HT1080 (cell line): ENCODE measurements at regions not wholly inside any gene's neighbourhood (a gene's known extent, or its start where the extent isn't known, plus 50 kb on each side); places are given as distances from the start of the nearest gene placed in this dataset.
"Not testable (repeated sequence)": the region's sequence is repeated elsewhere in the genome, so short reads cannot be mapped to it uniquely, and the experiment has no call there.

ENCODE experiments used
- DNase-seq: peaks from one replicate; pipeline ENCODE4 v3.0.0-alpha.2; 2015; ENCODE audit warnings: low read depth

DNA sequence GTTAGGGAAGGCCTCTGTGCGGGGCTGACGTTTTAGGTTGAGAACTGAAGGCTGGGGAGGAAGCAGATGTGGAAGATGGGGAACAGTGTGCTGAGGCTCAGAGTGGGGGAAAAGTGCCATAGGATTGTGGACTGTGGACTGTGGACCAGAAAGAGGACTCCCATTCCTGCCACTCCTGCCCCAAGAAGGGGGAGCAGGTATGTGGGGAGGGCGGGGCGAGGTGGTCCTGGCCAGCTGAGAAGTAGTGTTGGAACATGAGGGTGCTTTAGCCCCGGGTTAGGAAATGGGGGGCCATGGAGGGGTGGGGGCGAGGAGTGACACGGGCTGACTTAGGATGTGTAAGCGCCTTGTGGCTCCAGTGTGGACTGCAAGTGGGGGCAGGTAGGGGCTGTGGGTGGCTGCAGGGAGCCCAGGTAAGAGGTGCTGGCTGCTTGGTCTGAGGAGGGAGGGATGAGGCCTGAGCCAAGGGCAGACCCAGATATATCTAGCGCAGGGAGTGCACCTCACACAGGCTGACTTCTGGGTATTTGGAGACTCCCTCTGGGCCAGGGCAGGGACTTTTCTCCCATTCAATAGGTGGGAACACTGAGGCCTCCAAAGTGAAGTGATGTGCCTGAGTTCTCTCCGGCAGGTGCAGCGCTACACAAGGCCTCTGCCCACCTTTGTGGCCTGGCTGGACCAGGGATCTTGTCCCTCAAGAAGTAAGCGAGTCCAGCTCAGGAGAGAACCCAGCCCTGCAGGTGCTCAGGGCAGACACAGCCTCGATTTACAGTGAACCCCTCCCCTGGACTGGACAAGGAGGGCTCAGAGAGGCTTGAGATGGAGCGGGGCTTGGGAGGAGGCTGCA, 76.6 kb upstream of the TOX2 start:
- DNase-seq, result no peak

DNA sequence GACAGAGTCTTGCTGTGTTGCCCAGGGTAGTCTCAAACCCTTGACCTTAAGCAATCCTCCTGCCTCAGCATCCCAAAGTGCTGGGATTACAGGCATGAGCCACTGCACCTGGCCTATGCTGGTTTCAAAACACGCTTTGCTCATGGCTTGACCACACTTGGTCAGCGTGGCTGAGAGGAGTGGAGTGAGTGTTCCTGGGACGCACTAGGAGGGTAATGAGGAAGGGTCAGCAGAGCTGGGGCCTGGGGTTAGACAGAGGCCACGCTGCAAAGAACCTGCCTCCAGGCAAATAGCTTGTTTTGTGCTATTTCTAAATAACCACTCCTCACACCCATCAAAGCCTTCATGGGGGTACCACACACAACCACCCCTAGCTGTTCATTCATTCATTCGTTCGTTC, 77.9 kb upstream of the TOX2 start:
- DNase-seq, result no peak

DNA sequence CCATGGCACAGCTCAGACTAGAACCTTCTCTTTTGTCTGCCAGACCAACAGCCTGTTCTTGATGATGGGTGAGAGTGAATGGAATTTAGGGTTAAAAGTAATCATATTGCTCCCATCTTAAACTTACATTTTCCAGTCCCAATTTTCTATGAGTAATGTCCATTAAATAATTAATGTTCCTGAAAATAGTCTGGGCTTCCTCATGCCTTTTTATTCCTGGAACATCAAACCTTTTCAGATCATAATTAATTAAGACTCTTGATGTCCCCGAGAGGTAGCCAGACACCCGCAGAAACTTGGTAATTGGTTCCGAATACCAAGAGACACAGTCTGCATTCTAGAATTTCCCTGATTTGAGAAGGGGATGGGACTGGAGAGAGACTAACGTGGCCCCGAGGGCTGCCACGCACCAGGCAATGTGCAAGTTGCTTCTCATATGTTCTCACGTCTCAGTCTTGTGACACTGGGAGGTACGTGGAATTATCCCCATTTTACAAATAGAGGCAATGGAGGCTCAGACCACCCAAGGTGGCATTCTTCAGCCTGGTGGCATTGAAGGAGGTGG, 78.6 kb upstream of the TOX2 start:
- DNase-seq, result no peak

DNA sequence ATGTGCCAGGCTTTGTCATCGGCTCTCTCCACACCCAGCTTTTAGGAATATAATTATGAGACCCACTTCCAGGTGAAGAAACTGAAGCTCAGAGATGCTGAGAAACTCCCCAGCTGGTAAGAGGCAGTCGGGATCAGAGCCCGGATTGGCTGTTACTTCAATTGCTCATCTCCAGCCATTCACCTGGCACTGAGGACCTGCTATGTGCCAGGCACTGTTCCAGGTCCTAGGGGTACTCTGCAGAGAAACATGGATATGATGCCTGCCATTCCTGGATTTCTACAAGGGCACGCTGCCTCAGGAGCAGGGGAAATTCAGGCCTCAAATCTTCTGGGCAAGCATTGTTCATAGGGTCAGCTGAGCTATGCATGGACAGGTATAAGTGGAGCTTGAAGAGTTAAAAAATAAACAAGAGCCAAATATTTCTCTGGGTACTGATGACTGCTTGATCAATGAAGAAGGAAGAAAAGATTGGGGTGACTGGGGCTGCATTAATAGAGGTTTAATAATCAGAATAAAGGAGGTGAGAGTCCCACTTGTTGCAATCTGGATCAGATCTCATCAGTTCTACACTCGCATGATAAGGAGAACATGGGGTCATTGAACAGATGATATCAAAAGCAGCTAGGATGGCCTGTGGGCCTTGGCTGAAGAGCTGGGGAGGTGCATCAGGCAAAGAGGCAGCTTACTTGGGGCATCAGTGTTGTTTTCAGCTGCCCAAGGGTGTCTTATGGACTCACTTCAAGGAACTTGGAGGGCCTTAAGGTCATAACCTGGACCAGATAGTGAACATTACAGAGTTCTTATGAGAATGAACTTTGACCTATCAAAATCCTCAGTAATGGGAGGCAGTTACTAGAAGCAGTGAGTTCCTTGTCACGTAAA, 80.9 kb upstream of the TOX2 start:
- no peak for DNase-seq

DNA sequence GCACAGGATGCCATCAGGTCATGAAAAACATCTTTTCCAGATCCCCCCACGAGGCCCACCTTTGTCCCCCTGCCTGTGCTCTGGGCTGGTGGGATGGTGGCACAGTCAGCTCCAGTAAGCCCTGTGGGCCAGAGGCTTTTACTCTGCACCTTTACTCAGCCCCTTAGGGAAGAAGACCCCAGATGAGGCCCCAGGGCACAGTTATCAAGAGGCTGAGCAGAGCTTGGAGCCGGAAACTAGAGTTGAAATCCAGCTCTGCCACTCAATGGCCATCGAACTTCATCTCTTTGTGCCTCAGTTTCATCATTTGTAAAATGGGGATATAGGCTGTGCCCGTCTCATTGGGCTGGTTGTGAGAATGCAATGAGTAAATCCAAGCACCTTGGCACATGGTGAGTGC, 81.7 kb upstream of the TOX2 start:
- no peak for DNase-seq

DNA sequence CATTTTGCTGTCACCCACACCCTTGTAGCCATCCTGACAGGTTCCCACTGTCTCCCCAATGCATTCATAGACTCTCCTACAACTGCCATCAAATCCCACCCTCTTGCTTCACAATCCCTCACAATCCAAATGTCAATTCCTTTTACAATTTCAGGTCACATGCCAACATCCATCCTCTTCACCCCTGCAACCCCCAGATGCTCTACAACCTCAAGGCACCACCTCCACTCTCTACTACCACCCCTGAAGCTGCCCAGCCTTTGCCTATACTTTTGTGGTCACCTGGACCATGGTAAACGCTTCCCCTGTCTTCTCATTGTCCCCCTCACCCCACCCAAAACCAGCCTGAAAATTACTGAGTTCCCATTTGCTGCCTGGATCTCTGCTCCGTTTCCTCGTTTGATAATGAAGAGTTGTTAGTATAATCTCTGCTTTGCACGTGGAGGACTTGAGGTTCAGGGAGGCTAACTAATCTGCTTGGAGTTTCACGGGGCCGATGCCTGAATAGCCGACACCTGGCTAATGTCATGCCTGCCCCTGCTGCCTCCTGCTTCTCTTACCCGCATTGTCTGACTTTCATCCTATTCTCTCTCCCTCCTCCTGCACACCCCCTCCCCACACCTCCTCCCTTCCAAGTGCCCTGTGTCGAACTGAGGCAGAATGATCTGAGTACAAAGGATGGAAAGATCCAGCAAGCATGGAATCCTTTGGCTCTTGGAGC, 82.4 kb upstream of the TOX2 start:
- DNase-seq, result no peak

DNA sequence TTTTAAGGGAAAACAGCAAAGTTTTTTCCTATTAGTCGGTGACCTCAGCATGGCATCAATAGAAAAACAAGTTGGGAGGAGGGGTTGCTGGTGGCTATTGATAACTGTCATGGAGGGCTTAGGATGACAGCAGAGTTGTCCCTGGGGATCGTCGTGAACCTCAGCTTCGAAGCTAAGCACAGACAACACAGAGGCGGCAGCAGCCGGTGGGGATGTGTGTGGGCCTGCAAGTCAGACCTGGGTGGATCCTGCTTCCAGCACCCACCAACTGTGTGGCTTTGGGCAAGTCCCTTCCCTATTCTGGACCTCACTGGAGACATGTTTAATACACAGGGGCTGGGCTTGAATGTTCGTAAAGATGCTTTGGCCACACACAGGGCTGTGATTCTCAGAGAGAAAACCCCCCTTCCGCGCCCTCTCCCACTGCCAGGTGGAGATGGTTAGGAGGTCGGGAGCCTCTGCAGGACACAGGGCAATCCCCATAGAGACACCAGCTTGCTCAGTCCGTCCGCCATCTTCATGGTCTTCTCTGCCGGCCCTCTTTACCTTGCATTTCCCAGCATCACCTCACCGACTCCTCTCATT, 83.1 kb upstream of the TOX2 start:
- no peak for DNase-seq

DNA sequence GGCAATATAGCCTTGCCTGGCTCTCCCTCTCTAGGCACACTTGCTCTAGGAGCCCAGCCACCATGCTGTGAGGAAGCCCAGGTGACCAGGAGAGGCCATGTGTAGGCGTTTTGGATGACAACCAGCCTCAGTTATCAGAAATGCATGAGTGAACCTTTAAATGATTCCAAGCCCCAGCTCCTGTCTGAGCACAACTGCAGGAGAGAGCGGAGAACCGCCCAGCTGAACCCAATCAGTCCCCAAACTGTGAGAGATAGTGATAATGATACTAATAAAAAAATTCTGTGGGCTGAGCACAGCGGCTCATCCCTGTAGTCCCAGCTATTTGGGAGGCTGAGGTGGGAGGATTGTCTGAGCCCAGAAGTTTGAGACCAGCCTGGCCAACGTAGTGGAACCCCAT, 83.8 kb upstream of the TOX2 start:
- no peak for DNase-seq

DNA sequence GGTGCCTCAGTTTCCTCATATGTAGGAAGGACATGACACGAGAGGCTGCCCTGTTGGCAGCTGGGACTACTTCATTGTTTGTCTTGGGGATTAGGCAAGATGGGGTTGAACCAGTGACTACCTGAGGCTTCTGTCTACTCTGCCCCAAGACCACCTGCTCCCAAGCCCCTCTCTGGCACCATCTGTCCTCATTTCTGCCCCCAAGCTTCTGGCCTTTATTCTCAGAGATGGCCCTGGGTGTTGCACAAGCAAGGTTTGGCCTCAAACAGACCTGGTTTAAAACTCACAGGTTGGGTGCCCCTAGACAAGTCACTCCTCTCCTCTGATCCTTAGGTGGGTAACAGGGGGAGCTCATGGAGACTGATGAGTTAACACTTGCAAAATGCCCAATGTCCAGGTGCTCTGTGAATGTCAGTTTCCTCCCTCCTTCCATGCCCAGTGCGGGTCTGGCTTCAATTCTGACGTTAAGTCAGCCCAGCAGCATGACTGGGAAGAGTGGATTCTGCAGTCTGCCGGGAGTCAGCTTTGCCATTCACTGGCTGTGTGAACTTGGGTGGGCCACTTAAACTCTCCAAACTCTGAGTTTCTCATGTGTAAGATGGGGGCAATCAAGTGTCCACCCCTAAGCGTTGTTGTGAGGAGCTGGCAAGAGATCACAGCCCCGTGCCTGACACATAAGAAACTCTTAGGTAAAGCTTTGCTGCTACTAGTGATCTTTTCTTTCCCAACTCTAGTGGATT, 84.5 kb upstream of the TOX2 start:
- DNase-seq, result no peak

DNA sequence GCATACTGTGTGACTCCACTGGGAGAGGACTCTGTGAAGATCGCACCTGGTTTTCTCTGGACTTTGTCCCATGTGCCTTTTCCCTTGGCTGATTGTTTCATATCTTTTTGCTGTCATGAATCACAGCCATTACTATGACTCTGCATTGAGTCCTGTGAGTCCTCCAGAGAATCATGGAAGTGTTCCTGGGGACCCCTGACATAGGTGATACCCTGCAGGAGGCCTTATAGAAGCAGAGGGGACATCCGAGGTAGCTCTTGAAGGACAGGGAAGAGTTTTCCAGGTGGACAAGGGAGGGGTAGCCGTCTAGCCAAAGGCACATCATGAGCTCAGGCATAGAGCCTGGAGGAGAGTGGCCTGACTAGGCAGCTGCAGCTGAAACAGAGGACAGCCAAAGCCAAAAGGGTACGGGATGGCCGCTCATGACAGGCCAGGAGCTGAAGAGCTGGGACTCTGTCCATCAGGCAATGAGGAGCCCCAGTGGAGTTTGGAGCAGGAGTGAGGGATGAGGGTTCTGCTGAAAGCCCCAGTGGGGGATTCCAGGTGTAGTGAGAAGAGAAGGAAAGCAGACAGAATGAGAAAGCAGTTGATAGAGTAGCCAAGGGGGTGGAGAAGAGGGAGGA, 86.6 kb upstream of the TOX2 start:
- DNase-seq, result no peak

DNA sequence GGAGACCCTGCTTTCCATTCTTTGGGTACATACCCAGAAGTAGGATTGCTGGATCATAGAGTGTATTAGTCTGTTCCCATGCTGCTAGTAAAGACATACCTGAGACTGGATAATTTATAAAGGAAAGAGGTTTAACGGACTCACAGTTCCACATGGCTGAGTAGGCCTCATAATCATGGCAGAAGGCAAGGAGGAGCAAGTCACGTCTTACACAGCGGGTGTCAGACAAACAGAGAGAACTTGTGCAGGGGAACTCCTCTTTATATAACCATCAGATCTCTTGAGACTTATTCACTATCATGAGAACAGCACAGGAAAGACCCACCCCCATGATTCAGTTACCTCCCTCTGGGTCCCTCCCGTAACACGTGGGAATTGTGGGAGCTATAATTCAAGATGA, 87.7 kb upstream of the TOX2 start:
- DNase-seq, result not testable (repeated sequence)

DNA sequence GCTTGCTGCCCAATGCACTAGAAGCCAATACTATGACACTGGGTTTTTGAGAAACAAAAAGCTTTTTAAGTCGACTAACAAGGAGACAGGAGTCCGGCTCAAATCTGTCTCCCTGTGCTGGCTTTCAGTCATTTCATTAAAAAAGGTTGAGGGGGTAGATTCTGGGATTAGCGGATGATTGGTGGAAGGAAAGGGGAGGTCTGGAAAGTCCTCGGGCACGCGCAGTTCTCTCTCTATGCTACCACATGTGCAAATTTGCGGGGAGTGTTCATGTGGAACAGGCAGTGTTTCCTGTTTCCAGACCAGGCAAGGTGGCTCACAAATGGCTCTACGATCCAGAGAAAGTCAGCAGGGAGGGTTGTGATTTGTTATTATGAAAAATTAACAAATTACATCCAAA, 89.1 kb upstream of the TOX2 start:
- DNase-seq, result no peak

DNA sequence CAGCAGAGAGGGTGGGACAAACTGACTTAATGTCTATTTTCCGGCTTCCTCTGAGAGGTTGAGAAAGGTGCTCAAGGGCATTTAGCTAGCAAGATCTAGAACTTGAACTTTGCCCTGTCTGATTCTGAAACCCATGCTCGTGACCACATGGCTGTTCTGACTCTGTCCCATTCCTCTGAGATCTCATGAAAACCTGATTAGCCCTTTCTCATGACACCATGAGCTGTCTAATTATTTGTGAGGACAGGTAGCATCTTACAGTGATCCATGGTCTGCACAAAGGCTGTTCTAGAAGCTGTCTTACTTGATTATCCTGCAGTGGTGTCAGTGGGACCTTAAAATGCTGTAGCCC, 89.6 kb upstream of the TOX2 start:
- no peak for DNase-seq

DNA sequence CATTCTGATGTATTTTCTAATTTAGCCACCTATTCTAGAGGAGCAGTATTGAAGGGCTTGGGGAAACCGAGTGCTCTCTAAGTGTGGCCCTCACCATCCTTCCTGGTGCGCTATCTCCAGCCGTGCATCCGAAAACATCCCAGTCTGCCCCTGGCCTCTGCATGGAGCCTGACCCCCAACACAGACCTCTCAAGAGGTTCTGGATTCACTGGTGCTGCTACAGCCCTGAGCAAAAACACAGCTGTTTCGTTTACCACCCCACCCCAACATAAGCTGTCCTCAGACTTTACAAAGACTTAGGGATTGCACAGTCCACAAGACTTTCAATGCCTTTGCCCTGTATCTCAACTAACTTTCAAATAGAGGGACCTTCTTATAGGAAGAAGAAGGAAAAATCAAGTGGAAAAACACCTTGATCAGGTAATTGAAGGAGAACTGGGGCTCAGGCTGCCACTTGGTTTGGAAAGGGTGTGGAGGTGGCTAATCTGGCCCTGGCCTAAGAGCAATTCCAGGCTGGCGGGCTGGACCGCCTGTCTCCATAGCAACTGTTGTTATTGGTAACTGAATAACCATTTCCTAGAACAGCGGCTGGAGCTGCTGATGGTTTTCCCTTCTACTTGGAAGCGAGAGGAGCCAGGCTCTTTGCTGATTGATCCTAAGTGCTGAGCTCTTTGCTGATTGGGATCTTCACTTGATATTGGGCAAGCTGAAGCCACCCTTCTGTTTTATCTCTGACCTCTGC, 90.2 kb upstream of the TOX2 start:
- DNase-seq, result peak; percentile 21

DNA sequence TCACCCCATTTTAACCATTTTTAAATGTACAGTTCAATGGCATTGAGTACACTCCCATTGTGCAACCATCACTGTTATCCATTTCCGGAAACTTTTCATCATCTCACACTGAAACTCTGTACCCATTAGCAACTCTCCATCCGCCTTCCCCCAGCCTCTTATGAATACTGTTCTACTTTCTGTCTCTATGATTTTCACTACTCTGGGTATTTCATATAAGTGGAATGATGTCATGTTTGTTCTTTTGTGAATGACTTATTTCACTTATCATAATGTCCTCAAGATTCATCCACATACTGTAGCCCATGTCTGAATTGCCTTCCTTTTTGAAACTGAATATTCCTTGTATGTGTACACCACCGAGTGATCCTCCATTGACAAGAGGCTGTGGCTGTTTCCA, 92.9 kb upstream of the TOX2 start:
- no peak for DNase-seq

DNA sequence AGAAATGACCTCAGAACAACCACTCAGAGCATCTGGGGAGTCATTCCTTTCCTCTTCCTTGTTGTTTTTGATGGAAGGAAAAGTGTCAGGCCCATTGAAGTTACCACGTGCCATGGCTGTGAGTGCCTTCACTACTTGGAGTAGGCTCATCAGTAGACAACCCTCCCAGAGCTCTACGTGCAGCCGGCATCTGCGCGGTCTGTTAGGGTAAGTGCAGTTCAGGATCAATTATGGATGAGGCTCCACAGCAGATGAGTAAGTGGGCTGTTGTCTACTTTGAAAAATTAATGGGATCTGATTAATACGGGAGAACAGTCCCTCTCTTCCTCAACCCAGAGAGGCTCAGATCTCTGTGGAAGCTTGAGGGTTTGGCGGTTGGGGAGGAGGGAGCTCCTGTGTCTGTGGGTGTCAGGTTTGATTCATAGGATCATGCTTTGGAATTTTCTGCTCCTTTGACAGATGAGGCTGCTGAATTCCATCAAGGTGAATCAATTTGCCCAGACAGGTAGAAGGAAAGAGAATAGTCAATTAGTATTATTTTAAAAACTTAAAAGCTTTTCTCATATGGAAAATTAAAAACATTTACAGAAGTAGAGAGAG, 93.8 kb upstream of the TOX2 start:
- no peak for DNase-seq

DNA sequence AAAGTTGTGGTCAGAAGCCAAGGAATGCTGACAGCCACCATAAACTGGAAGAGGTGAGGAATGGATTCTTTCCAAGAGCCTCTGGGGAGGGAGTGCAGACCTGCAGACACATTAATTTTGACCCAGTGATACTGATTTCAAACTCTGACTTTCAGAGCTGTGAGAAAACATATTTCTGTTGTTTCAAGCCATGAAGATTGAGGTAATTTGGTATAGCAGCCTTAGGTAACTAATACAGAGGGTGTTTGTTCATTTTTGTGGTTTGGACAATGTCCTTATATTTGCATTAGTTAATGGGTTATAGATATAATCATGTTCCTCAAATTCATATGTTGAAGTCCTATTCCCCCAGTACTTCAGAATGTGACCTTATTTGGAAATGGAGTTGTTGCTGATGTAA, 85.4 kb upstream of the GTSF1L start:
- no peak for DNase-seq

DNA sequence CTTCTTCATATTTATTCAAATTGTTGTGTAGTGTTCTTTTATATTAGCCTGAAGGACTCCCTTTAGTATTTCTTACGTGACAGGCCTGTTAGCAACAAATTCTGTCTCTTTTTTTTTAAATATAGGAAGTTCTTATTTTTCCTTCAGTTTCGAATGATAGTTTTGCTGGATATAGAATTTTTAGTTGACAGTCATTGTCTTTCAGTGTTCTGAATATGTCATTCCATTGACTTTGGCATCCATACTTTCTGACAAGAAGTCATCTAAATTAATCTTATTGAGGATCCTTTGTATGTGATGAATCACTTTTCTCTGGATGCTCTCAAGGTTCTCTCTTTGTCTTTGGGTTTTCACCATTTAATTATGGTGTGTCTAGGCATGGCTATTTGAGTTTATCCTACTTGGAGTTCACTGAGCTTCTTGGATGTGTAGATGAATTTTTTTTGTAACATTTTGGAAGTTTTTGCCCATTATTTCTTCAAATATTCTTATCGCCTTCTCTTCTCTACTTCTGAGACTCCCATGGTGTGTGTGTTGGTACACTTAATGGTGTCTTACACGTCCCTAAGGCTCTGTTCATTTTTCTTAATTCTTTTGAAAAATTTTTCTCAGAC, 82.5 kb upstream of the GTSF1L start:
- no peak for DNase-seq

DNA sequence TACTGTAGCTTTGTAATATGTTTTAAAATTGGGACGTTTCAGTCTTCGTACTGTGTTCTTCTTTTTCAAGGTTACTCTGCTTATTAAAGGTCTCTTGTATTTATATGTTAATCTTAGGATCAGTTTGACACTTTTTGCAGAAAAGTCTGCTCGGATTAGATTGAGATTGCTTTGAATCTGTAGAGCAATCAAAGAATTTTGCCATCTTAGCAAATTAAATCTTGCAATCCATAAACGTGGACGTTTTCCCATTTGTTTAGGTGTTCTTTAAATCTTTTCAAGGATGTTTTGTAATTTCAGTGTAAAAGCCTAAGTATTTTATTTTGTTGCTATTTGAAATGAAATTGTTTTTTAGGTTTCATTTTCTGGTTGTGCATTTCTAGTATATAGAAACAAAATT, 78.0 kb upstream of the GTSF1L start:
- no peak for DNase-seq
